Adrenal gland (tissue), 9 donors: ENCODE measurements at regions not wholly inside any gene's neighbourhood (a gene's known extent, or its start where the extent isn't known, plus 50 kb on each side); places are given as distances from the start of the nearest gene placed in this dataset.
"Not testable (repeated sequence)": the region's sequence is repeated elsewhere in the genome, so short reads cannot be mapped to it uniquely, and the experiment has no call there.

Source experiments
- DNase-seq, 7 donors: peaks; one replicate each; pipeline ENCODE4 v3.0.0-alpha.2; 2019 to 2020
- H3K27ac ChIP-seq, 5 donors: fragments of 200-600 bp; sonication (generic) in 4 of 5; 1 replicate in 3 of 5; 2 replicates in 2 of 5; pipeline versions ENCODE4 v1.5.1 to v1.8.0; 2016 to 2020; ENCODE audit warnings: mild to moderate bottlenecking in 1 of 5
- H3K27me3 ChIP-seq: fragments of 200-600 bp; 2 replicates; pipeline ENCODE4 v1.8.0; 2021
- H3K36me3 ChIP-seq, 2 donors: fragments of 200-600 bp; replicated peaks in 1 of 2; 1 replicate in 1 of 2; 2 replicates in 1 of 2; pipeline versions ENCODE4 v1.5.1 to v1.8.0; 2018 to 2022
- H3K4me1 ChIP-seq, 2 donors: fragments of 200-600 bp; replicated peaks in 1 of 2; 1 replicate in 1 of 2; 2 replicates in 1 of 2; pipeline versions ENCODE4 v1.5.1 to v1.8.0; 2018 to 2021
- H3K4me3 ChIP-seq, 4 donors: fragments of 200-600 bp; sonication (generic) in 3 of 4; one replicate each; pipeline ENCODE4 v1.5.1; 2016 to 2018
- H3K9me3 ChIP-seq, 3 donors: fragments of 200-600 bp; sonication (generic) in 1 of 3; replicated peaks in 1 of 3; 1 replicate in 2 of 3; 2 replicates in 1 of 3; pipeline versions ENCODE4 v1.5.1 to v1.8.0; 2016 to 2021
- POLR2A ChIP-seq, 2 donors: fragments of 450-650 bp; IDR thresholded peaks; one replicate each; pipeline ENCODE4 v1.6.1; 2017; ENCODE audit warnings: antibody characterized with exemption in 2 of 2, mild to moderate bottlenecking in 2 of 2, moderate library complexity in 1 of 2
- WGBS, 4 donors: extraction: QIAGEN DNeasy Blood & Tissue Kit in 2 of 4; methylation state at CpG; one replicate each; pipeline versions ENCODE4 v1.1.5 to v1.1.7; 2013 to 2017; 5-methylcytosine and 5-hydroxymethylcytosine counted together
- intact Hi-C, 2 donors: fragments of 100-400 bp; cut with DNase I; formaldehyde crosslinking; loops; one replicate each; pipeline versions ENCODE4 v1.14.1 to v1.15.0; 2022 to 2023
- TF ChIP-seq, protein P1 (sequence below), 6 experiments: fragments of 450-650 bp in 4 of 6; fragments of 200-600 bp in 2 of 6; sonication (generic) in 1 of 6; IDR thresholded peaks; 1 replicate in 5 of 6; 2 replicates in 1 of 6; pipeline versions ENCODE4 v1.5.1 to v1.8.0; 2016 to 2021; ENCODE audit warnings: antibody characterized with exemption in 6 of 6, mild to moderate bottlenecking in 2 of 6, moderate library complexity in 1 of 6
- donor health status: healthy with polysubstance abuse.
- donor health status: Bipolar disorder and iron deficiency.
- donor health status: DM: yes; HTN: yes; CAD: no.
- donor health status: DM: no; HTN: no; CAD: no.
- donor health status: DM: no; HTN: no; CAD: no.

DNA sequence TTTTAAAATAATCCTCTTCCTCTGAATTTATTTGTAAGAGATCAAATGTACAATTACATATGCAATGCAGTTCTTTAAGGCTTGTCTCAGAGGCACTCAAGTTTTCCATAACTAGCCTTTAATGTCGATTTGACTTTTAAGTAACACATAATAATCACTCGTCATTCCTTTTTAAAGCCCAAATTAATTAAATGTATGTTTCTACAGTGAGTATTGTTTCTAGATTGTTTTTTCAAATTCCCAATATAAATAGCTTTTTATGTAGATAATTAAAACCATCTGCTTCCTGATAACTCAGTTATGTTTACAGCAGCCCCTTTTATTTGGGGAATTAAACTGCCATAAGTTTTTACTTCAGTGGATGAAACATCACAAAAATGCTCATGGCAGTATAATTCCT, 185.1 kb downstream of the ETNK1 start:
- intact Hi-C loops: no loop called here
- Histone ChIP-seq H3K36me3 (no peaks in the 10 kb centered on the region), H3K9me3 (no peaks in the 10 kb centered on the region), H3K27me3 (no peaks in the 10 kb centered on the region), H3K4me1 (no peaks in the 10 kb centered on the region), H3K4me3 (no peak overlapping the region), H3K27ac (no peak overlapping the region)
- TF ChIP-seq POLR2A (IDR thresholded peaks at IDR 0.05): no peak
- TF ChIP-seq, protein P1, sequence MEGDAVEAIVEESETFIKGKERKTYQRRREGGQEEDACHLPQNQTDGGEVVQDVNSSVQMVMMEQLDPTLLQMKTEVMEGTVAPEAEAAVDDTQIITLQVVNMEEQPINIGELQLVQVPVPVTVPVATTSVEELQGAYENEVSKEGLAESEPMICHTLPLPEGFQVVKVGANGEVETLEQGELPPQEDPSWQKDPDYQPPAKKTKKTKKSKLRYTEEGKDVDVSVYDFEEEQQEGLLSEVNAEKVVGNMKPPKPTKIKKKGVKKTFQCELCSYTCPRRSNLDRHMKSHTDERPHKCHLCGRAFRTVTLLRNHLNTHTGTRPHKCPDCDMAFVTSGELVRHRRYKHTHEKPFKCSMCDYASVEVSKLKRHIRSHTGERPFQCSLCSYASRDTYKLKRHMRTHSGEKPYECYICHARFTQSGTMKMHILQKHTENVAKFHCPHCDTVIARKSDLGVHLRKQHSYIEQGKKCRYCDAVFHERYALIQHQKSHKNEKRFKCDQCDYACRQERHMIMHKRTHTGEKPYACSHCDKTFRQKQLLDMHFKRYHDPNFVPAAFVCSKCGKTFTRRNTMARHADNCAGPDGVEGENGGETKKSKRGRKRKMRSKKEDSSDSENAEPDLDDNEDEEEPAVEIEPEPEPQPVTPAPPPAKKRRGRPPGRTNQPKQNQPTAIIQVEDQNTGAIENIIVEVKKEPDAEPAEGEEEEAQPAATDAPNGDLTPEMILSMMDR (IDR thresholded peaks at IDR 0.05): no peak
- 58 to 75% (median 64%) methylated on average over 2 of the region's 2 CpGs for WGBS, 4 donors
- DNase-seq: no peak

DNA sequence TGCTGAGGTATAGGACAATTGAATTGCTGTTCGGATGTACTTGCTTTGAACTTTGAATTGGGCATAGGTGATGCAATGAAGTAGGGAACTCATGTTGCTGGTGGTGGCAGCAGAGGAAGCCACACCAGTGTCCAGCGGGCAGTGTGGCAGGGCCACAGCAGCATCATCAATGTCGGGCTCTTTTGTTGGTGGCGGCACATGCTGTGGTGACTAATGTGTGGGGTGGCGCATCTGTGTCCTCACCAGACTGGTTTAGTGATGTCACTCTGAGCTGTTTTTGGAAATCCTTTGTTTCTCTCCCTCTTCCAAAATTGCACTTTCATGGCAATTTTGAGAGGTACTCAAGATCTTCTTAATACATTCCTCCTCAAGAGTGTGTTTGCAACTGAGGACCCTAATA, 187.6 kb downstream of the ETNK1 start:
- no peaks in the 10 kb centered on the region for H3K9me3 ChIP-seq
- H3K4me3 ChIP-seq: no peak overlapping the region
- no peak for DNase-seq
- no peaks in the 10 kb centered on the region for H3K27me3 ChIP-seq
- no peak overlapping the region for H3K27ac ChIP-seq
- WGBS, 4 donors: 86 to 92% (median 89%) methylated on average over 5 of the region's 5 CpGs
- intact Hi-C loops: no loop called here
- H3K36me3 ChIP-seq: no peaks in the 10 kb centered on the region
- H3K4me1 ChIP-seq: no peaks in the 10 kb centered on the region
- no peak for TF ChIP-seq POLR2A (IDR thresholded peaks at IDR 0.05)
- TF ChIP-seq, protein P1 (IDR thresholded peaks at IDR 0.05): no peak

DNA sequence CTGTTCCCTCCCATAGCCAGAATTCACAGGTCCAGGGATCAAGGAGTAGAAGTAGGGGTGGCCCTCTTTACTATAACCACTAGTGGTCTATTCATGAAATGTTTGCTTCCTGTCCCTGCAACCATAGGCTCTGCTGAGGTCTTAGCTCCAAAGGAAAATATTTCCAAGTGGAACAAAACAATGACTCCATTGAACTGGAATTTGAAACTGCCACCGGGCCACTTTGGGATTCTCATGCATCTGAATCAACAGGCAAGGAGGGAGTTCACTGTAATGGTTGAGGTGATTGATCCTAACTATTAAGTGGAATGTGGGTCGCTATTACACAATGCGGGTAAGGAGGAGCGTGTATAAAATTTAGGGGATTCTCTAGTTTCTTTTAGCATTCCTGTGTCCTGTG, 197.0 kb downstream of the ETNK1 start:
- intact Hi-C loops: no loop called here
- H3K27me3 ChIP-seq: no peaks in the 10 kb centered on the region
- DNase-seq: no peak
- 80 to 90% (median 84%) methylated on average over 4 of the region's 4 CpGs for WGBS, 4 donors
- H3K27ac ChIP-seq: no peak overlapping the region
- no peak for TF ChIP-seq POLR2A (IDR thresholded peaks at IDR 0.05)
- TF ChIP-seq, protein P1 (IDR thresholded peaks at IDR 0.05): no peak
- no peaks in the 10 kb centered on the region for H3K4me1 ChIP-seq
- H3K36me3 ChIP-seq: no peaks in the 10 kb centered on the region
- no peaks in the 10 kb centered on the region for H3K9me3 ChIP-seq
- H3K4me3 ChIP-seq: no peak overlapping the region

DNA sequence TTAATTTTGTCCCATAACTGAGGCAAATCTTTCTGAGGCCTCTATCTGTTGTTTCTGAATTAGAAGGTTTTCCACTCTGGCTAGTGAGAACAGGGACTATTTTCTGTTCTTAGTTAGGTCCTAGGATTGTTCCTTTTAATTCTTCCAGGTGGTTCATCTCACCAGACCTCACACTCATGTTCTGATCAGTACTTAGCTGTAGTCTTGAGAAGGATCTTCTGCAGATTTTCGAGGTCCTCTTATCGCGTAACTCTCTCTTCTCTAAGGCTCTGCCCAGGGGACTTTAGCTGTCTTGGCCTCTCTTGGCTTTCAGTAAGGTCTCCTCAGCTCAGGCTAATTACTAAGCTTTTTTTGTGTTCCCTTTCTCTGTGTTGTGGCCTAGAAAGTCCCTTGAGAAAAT, 201.1 kb downstream of the ETNK1 start:
- Histone ChIP-seq H3K9me3 (no peaks in the 10 kb centered on the region), H3K27me3 (no peaks in the 10 kb centered on the region), H3K4me3 (no peak overlapping the region), H3K4me1 (no peaks in the 10 kb centered on the region), H3K36me3 (no peaks in the 10 kb centered on the region), H3K27ac (no peak overlapping the region)
- no peak for DNase-seq
- WGBS, 4 donors: 65 to 86% (median 79%) methylated on average over 3 of the region's 3 CpGs
- no peak for TF ChIP-seq POLR2A (IDR thresholded peaks at IDR 0.05)
- TF ChIP-seq, protein P1 (IDR thresholded peaks at IDR 0.05): no peak
- intact Hi-C loops: no loop called here

DNA sequence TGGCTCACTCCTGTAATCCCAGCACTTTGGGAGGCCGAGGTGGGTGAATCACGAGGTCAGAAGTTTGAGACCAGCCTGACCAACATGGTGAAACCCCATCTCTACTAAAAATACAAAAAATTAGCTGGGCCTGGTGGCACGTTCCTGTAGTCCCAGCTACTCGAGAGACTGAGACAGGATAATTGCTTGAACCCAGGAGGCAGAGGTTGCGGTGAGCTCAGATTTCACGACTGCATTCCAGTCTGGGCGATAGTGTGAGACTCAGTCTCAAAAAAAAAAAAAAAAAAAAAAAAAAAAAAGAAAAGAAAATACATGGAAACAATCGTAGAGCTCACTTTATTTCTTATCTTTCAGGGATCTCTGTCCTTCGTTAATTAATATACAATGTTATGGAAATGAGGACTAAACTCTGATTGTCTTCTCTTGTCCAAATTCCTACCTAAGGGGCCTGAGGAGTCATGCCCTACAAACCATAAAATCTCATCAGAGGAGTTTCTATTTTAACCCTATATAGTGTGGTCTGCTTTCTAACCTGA, 201.5 kb downstream of the ETNK1 start:
- H3K36me3 ChIP-seq, H3K4me1 ChIP-seq, H3K4me3 ChIP-seq, H3K9me3 ChIP-seq, DNase-seq, intact Hi-C loops, H3K27ac ChIP-seq, H3K27me3 ChIP-seq: not testable (repeated sequence)
- WGBS, 4 donors: 69 to 79% (median 75%) methylated on average over 9 of the region's 9 CpGs
